Fibroblast of lung (primary cell): ENCODE measurements at regions not wholly inside any gene's neighbourhood (a gene's known extent, or its start where the extent isn't known, plus 50 kb on each side); places are given as distances from the start of the nearest gene placed in this dataset.

Experiments
- CTCF ChIP-seq, 2 donors: IDR thresholded peaks in 1 of 2; conservative IDR thresholded peaks in 1 of 2; 1 replicate in 1 of 2; 2 replicates in 1 of 2; pipeline ENCODE4 v1.5.1; 2011 to 2012; ENCODE audit warnings: low read length in 2 of 2, control low read depth in 1 of 2, inconsistent platforms in 1 of 2, low read depth in 1 of 2, mild to moderate bottlenecking in 1 of 2
- EZH2 ChIP-seq: IDR thresholded peaks from 2 replicates; pipeline ENCODE4 v1.5.1; 2012; ENCODE audit warnings: low read length, control low read depth, mild to moderate bottlenecking; ENCODE audit errors: missing control alignments

GRCh38 chr1:208919371-208919770 lies 664.1 kb upstream of the CAMK1G start:
- TF ChIP-seq CTCF (conservative IDR thresholded peaks at IDR 0.05 in 1 of 2, IDR thresholded peaks at IDR 0.05 in 1 of 2; ENCODE audit: low read depth in 1 of 2, low read length in 2 of 2) (no peak), EZH2 (no peak)
